ENCODE measurements at regions not wholly inside any gene's neighbourhood (a gene's known extent, or its start where the extent isn't known, plus 50 kb on each side); places are given as distances from the start of the nearest gene placed in this dataset.

DNA sequence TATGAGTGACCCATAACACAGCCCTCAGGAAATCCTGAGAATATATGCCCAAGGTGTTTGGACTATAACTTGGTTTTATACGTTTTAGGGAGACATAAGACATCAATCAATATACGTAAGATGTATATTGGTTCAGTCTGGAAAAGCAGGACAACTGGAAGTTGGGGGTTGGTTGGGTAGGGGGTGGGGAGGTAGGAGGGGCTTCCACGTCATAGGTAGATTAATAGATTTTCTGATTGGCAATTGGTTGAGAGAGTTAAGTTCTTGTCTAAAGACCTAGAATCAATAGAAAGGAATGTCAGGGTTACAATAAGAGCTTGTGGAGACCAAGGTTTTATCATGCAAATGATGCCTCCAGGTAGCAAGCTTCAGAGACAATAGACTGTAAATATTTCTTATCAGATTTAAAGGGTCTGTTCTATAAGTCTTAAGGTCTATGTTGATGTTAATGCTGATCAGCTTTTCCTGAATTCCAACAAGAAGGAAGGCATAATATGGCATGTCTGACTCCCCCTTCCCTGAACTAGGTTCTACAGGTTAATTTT, 2267.7 kb upstream of the ACO1 start:
- H3K4me3 Mint-ChIP-seq, result no peak overlapping the region
- peaks cover 0 to 2% of the 10 kb centered on the region in 2 donors for H3K4me1 Mint-ChIP-seq (ENCODE audit: low read depth in 2 of 2)
- no peaks in the 10 kb centered on the region for H3K27me3 Mint-ChIP-seq
- no peaks in the 10 kb centered on the region for H3K36me3 Mint-ChIP-seq
- DNase-seq (ENCODE audit: low spot score) (no peak), ATAC-seq (no peak)
- peaks cover 9% of the 10 kb centered on the region for H3K9me3 Mint-ChIP-seq
- no peak overlapping the region for H3K27ac Mint-ChIP-seq

DNA sequence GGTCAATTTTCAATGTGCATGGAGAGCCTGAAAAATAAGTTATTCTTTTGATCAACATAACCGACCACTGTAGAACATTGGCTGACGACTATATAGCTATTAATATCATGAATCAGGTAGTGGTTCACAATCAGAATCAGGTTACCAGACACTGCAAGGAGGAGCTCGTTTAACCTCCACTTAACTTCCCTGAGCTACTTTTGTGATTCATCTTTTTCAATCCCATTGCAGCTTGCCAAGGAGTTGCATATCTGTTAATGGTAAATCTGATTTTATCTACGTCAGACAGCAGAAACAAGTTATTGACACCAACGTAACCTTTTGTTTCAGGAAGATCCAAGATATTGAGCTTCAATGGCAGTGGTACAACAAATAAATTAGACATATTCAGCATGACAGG, 2263.8 kb upstream of the ACO1 start:
- no peaks in the 10 kb centered on the region for H3K36me3 Mint-ChIP-seq
- H3K27ac Mint-ChIP-seq, result no peak overlapping the region
- H3K27me3 Mint-ChIP-seq, result no peaks in the 10 kb centered on the region
- peaks cover 6% of the 10 kb centered on the region for H3K9me3 Mint-ChIP-seq
- DNase-seq (ENCODE audit: low spot score), result no peak
- no peak overlapping the region for H3K4me3 Mint-ChIP-seq
- ATAC-seq, result no peak
- H3K4me1 Mint-ChIP-seq (ENCODE audit: low read depth in 2 of 2), result no peaks in the 10 kb centered on the region

DNA sequence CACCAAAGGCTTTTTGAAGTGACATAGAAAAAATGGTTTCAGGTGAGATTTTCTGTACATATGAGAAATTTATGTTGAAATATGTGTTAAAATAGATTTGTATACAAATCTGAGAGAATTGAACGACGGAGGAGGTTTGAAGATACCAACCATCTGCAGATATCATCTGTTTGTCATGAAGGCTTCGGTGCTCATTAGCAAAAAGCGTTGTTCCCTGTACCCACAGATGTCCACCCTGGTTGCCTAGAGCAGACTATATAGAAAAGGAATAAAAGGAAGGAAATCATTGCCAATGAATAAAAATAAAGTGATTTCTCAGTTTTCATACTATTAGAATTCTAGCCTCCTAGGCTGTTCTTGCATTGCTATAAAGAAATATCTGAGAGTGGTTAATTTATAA, 2262.8 kb upstream of the ACO1 start:
- no peak overlapping the region for H3K27ac Mint-ChIP-seq
- no peak for DNase-seq (ENCODE audit: low spot score)
- no peaks in the 10 kb centered on the region for H3K36me3 Mint-ChIP-seq
- no peak for ATAC-seq
- H3K27me3 Mint-ChIP-seq, result no peaks in the 10 kb centered on the region
- no peak overlapping the region for H3K4me3 Mint-ChIP-seq
- no peaks in the 10 kb centered on the region for H3K4me1 Mint-ChIP-seq (ENCODE audit: low read depth in 2 of 2)
- H3K9me3 Mint-ChIP-seq, result peaks cover 6% of the 10 kb centered on the region

DNA sequence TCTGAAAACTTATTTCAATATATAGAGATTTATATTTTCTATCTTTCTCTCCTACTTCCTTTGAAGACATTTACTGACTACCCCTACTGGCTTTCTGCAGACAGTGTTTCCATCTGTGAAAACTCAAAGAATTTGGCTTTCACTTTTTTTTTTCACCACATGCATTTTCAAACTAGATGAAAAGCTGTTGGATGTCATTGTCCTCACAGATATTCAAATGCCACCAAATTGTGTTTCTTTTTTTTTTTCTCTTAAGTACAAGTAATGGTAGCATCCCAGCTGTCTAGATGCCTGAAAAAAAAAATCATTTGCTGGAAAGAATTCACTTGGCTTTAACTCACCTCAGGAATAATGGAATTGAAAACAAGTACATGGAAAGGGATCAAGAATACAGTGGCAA, 2258.6 kb upstream of the ACO1 start:
- Mint-ChIP-seq H3K27ac (no peak overlapping the region), H3K9me3 (peaks cover 8% of the 10 kb centered on the region), H3K36me3 (no peaks in the 10 kb centered on the region), H3K27me3 (no peaks in the 10 kb centered on the region), H3K4me3 (no peak overlapping the region), H3K4me1 (ENCODE audit: low read depth in 2 of 2) (no peaks in the 10 kb centered on the region)
- DNase-seq (ENCODE audit: low spot score) (no peak), ATAC-seq (no peak)

DNA sequence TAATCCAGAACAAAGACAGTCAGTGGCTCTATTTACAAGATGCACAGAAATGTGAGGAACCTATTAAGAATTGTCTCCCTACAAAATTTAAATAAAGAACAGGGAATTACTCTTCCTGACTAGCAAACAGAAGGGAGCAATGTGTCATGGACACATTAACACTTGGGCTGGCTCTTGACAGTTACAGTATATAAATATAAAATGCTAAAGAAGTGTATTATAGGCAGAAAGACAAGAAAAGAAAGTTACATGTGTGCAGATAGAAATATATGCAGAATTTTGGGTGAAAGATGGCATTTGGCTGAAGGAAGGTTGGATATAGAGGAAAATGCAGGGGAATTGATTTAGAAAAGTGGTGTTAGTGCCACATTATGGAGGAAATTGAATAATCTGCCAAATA, 2257.1 kb upstream of the ACO1 start:
- no peaks in the 10 kb centered on the region for H3K36me3 Mint-ChIP-seq
- no peak for DNase-seq (ENCODE audit: low spot score)
- ATAC-seq, result no peak
- no peaks in the 10 kb centered on the region for H3K4me1 Mint-ChIP-seq (ENCODE audit: low read depth in 2 of 2)
- H3K4me3 Mint-ChIP-seq, result no peak overlapping the region
- H3K27me3 Mint-ChIP-seq, result no peaks in the 10 kb centered on the region
- peaks cover 8% of the 10 kb centered on the region for H3K9me3 Mint-ChIP-seq
- H3K27ac Mint-ChIP-seq, result no peak overlapping the region

DNA sequence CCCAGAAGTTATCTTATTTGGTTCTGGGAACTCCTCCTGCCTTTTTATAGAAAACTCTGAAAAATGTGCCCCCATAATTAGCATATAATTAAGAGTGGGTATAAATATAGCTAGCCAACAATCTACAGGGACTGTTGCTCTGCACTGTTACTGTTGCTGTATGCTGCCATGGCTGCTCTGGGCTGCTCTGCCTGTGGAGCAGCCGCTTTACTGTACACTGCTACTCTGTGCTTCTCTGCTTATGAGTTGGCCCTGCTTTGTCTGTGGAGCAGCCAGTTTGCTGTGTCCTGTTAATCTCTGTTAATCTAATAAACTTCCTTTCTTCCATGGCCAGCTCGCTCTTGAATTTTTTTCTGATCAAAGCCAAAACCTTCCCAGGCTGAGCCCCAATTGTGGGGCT, 2244.0 kb upstream of the ACO1 start:
- Mint-ChIP-seq H3K4me1 (ENCODE audit: low read depth in 2 of 2) (no peaks in the 10 kb centered on the region), H3K9me3 (peaks cover 10% of the 10 kb centered on the region), H3K36me3 (peaks cover 13% of the 10 kb centered on the region), H3K27me3 (no peaks in the 10 kb centered on the region), H3K27ac (no peak overlapping the region), H3K4me3 (no peak overlapping the region)
- DNase-seq (ENCODE audit: low spot score), result no peak
- no peak for ATAC-seq

DNA sequence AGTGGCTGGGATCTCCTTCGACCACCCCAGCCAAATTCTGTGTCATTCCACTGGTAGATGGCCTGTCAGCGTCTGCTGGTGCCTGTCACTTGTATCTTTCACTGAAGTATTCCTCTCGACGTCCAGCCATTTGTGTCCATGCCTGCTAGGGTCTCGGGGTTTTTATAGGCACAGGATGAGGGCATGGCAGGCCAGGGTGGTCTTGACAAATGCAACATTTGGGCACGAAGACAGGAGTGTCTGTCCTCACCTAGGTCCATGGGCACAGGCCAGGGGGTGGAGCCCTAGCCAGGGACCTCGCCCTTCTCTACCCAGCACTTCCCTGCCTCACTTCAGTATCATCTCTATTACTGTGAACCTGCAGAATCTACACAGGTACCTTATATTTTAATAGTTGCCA, 2223.9 kb upstream of the ACO1 start:
- Mint-ChIP-seq H3K36me3 (no peaks in the 10 kb centered on the region), H3K4me3 (no peak overlapping the region), H3K4me1 (ENCODE audit: low read depth in 2 of 2) (no peaks in the 10 kb centered on the region), H3K27me3 (no peaks in the 10 kb centered on the region), H3K9me3 (peaks cover 3% of the 10 kb centered on the region), H3K27ac (no peak overlapping the region)
- ATAC-seq (no peak), DNase-seq (ENCODE audit: low spot score) (no peak)

DNA sequence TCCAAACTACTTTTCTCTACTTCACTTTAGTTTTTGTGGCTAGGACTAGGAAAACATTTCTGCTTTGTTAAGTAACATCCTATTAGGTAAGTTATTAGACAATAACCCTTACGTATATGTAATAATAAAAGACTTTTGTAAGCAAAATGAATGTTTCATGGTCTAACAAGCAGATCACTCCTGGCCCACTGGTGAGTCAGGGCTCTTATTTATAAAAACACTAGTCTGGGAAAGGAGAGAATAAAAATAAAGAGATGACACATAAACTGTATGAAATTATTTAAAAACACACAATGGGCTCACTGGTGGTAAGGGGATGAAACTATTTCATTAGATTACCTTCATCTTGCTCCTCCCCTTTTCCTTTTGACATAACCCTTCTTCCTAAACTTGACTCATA, 2212.2 kb upstream of the ACO1 start:
- Mint-ChIP-seq H3K27me3 (no peaks in the 10 kb centered on the region), H3K9me3 (peaks cover 9% of the 10 kb centered on the region), H3K27ac (no peak overlapping the region), H3K36me3 (no peaks in the 10 kb centered on the region), H3K4me1 (ENCODE audit: low read depth in 2 of 2) (no peaks in the 10 kb centered on the region), H3K4me3 (no peak overlapping the region)
- ATAC-seq (no peak), DNase-seq (ENCODE audit: low spot score) (no peak)

DNA sequence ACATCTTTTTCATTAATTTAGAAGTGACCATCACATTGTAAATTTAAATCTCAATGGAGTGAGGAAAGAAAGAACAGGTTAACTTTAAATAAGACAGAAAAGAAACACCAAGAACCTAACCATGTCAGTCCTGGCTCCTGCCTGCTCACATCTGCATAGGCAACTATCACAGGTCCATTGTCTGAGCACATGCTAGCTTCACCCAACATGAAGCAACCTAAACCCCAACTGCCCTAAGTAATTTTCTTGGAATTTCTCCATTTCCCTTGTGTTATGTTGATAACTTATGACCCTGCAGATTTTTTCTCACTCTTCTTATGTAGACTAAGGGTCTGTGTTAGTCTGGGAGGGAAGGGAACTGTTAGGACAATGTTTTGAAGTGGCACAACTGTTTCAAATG, 2205.8 kb upstream of the ACO1 start:
- no peaks in the 10 kb centered on the region for H3K4me1 Mint-ChIP-seq (ENCODE audit: low read depth in 2 of 2)
- H3K27me3 Mint-ChIP-seq, result no peaks in the 10 kb centered on the region
- no peak overlapping the region for H3K4me3 Mint-ChIP-seq
- H3K27ac Mint-ChIP-seq, result no peak overlapping the region
- no peak for ATAC-seq
- peaks cover 9% of the 10 kb centered on the region for H3K9me3 Mint-ChIP-seq
- no peak for DNase-seq (ENCODE audit: low spot score)
- H3K36me3 Mint-ChIP-seq, result no peaks in the 10 kb centered on the region

DNA sequence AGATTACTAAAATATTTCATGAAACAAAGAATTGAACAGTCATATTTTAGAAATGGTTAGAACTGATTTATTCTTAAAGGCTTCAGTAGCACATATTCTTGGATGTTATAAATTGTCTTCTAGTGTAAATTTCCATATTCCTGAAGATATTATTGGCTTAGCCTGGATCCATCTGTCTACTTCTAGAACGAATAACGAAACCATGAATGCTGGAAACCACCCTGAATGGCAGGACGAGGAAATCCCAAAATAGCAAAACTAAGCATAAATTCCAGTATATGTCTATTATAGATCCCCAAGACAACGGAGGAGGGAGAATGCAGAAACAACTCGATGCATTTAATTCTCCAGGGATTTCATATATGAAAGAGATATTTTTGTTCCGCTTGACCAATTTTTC, 2191.0 kb upstream of the ACO1 start:
- Mint-ChIP-seq H3K4me3 (no peak overlapping the region), H3K4me1 (ENCODE audit: low read depth in 2 of 2) (no peaks in the 10 kb centered on the region), H3K27ac (no peak overlapping the region), H3K9me3 (peaks cover 12% of the 10 kb centered on the region), H3K27me3 (no peaks in the 10 kb centered on the region), H3K36me3 (peaks cover 8% of the 10 kb centered on the region)
- ATAC-seq (no peak), DNase-seq (ENCODE audit: low spot score) (no peak)

DNA sequence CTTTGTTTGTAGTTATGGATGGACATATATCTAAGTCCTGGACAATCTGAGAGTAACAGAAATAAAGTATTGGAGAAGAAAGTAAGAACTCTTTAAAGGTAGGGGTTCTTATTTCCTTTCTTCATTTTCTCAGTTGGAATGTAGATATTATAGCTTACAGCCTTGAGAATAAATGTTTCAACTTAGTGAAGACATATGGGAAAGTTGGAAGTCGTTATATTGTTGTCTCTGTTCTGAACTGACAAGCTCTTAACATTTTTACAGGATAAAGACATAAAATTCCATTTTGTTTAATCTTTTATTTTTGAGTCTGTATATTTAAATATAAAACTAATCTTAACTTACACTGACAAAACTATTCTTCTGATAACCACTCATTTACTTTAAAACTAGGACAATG, 2187.5 kb upstream of the ACO1 start:
- H3K36me3 Mint-ChIP-seq, result peaks cover 8% of the 10 kb centered on the region
- DNase-seq (ENCODE audit: low spot score), result no peak
- no peak for ATAC-seq

DNA sequence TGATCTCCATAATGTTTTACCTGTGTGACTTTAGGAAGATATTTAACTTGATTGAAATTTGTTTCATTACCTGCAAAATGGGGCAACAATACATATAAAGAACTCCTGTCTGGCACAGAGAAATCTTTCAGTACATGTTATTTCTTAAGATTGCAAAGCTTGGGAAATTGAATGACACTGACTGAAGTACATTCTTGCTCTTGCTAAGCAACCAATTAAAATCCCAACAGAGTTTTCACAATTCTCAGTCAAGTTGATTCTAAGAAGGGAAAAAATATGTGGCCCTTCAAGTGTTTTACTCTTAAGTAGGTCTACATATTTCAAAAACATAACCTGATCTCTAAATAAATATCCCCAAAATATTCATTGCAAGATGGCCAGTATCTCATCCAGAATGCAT, 2187.0 kb upstream of the ACO1 start:
- H3K4me1 Mint-ChIP-seq (ENCODE audit: low read depth in 2 of 2), result no peaks in the 10 kb centered on the region
- no peak overlapping the region for H3K27ac Mint-ChIP-seq
- H3K27me3 Mint-ChIP-seq, result no peaks in the 10 kb centered on the region
- ATAC-seq (no peak), DNase-seq (ENCODE audit: low spot score) (no peak)
- H3K36me3 Mint-ChIP-seq, result peaks cover 8% of the 10 kb centered on the region
- H3K4me3 Mint-ChIP-seq, result no peak overlapping the region
- H3K9me3 Mint-ChIP-seq, result peaks cover 6% of the 10 kb centered on the region

More for the DNA sequence above, 2187.5 kb upstream of the ACO1 start:
- Mint-ChIP-seq H3K4me3 (no peak overlapping the region), H3K27ac (no peak overlapping the region), H3K9me3 (peaks cover 7% of the 10 kb centered on the region), H3K27me3 (no peaks in the 10 kb centered on the region), H3K4me1 (ENCODE audit: low read depth in 2 of 2) (no peaks in the 10 kb centered on the region)

DNA sequence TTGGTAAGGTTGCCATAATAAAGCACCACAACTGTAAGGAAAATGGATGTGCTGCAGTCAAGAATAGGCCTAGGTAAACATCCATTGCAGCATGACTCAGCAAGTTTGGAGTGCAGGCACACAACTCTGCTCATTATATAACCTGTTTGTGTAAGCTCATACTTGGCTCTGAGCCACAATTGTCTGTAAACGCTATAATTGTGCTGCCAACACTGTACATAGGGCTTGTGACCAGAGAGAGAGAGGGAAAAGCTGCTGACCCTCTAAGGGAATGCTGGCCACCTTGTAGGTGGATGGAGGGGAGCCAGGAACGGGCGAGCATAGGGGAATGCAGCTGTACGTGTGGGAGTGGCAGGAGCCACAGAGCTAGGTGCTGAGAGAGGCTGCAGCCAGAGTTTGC, 2186.5 kb upstream of the ACO1 start:
- Mint-ChIP-seq H3K27me3 (no peaks in the 10 kb centered on the region), H3K36me3 (peaks cover 8% of the 10 kb centered on the region), H3K9me3 (peaks cover 5% of the 10 kb centered on the region), H3K4me1 (ENCODE audit: low read depth in 2 of 2) (no peaks in the 10 kb centered on the region), H3K4me3 (no peak overlapping the region), H3K27ac (no peak overlapping the region)
- DNase-seq (ENCODE audit: low spot score), result no peak
- no peak for ATAC-seq

DNA sequence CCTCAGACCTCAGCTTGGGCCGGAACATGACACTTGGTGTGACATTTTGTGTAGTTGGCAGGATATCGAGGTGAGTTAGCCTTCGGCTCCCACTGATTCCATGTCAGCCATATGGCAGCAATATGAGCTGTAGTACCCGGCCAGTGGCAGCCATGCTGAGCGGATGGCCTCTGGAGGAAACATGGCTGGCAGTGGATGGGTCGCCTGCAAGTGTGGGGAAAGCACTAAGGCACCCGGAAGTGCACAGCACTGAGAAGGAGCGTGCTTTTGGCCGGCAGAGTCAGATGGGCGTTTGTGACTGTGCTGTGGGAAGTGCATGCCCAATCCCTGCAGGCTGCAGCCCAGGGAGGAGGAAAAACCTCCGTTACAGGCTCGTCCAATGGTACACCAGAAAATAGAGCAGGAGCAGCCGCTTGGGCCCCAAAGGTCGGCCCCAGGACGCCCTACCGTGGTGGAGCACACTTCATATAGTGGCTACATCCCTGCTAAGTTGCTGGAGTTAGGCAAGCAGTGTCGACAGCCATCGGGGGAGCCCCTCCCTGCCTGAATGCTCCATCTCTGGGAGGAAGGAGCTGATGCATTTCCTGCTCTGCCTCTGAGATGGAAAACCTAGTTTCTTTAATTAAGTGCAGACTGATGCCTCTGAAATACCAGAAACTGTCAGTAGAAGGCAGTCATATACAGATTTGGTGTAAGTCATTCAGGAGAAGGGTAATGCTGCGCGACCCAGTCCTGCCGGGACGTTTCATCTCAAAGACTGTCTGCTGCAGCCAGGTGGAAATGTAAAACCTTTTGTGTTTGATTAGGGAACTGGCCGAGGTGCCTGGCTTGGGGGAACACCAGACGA, 2185.8 kb upstream of the ACO1 start:
- Mint-ChIP-seq H3K36me3 (peaks cover 8% of the 10 kb centered on the region), H3K27ac (no peak overlapping the region), H3K9me3 (peaks cover 5% of the 10 kb centered on the region), H3K4me3 (no peak overlapping the region), H3K4me1 (ENCODE audit: low read depth in 2 of 2) (no peaks in the 10 kb centered on the region), H3K27me3 (no peaks in the 10 kb centered on the region)
- ATAC-seq (no peak), DNase-seq (ENCODE audit: low spot score) (no peak)

DNA sequence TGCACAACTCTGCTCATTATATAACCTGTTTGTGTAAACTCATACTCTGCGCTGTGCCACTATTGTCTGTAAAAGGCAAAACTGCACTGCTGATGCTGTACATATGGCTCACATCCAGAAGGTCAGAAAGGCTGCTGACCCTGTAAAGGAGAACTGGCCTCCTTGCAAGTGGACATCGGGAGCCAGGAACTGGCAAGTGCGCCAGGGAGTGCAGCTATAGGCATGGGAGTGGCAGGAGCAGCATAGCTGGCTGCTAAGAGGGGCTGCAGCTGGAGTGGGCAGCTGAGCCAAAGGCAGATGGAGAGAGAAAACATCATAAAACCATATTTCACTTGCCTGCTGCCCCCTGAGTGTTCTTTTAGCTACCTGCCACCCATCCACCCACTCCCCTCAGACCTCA, 2183.4 kb upstream of the ACO1 start:
- Mint-ChIP-seq H3K27ac (no peak overlapping the region), H3K27me3 (no peaks in the 10 kb centered on the region), H3K4me3 (no peak overlapping the region), H3K4me1 (ENCODE audit: low read depth in 2 of 2) (no peaks in the 10 kb centered on the region), H3K36me3 (peaks cover 8% of the 10 kb centered on the region), H3K9me3 (peaks cover 8% of the 10 kb centered on the region)
- ATAC-seq, result no peak
- no peak for DNase-seq (ENCODE audit: low spot score)

Data from natural killer cell treated with Interleukin-12 subunit alpha and Interleukin-12 subunit beta and Interleukin-15 and Interleukin-18, amount 100 ng/mL, for 72 hours (primary cell).